NCI-H82 treated with DMSO at 0.1 percent for 48 hours (cell line): ENCODE measurements at regions not wholly inside any gene's neighbourhood (a gene's known extent, or its start where the extent isn't known, plus 50 kb on each side); places are given as distances from the start of the nearest gene placed in this dataset.
A peak's percentile ranks its signal among the peaks of the same experiment; 100 is the strongest.
"Not testable (repeated sequence)": the region's sequence is repeated elsewhere in the genome, so short reads cannot be mapped to it uniquely, and the experiment has no call there.

ENCODE experiments used
- DNase-seq: peaks from one replicate; lab custom pipeline; 2025; ENCODE audit not compliant: unreplicated experiment; lab: John Stamatoyannopoulos, UW

GRCh38 chr4:65007841-65008439 is 598.7 kb upstream of the TECRL start:
- no peak for DNase-seq

- no peak for DNase-seq
Observed at GRCh38 chr4:64975177-64975576, 565.9 kb upstream of the TECRL start.

- no peak for DNase-seq
Observed at GRCh38 chr4:64969081-64969480, 559.8 kb upstream of the TECRL start.

DNA sequence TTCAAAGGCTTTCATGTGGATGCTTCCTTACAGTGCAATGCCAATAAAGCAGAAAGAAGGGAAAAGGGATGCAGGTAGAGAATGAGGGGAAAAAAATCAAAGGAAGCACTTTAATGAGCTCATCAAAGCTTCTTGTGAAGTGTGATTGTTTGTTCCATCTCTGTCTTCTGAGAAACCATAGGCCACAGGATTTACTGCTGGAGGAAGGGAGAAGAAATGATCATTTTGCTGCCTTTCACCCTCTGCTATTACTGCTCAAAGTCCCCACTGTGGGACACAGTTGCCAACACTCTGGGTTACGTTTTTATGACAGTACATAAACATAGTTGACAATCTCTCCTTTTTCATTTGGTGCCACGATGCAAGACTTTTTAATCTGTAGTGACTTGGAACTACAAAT is 558.0 kb upstream of the TECRL start:
- DNase-seq, result no peak

- DNase-seq, result no peak
Observed at GRCh38 chr4:64960516-64960915, 551.3 kb upstream of the TECRL start.

GRCh38 chr4:64940698-64941097 is 531.4 kb upstream of the TECRL start:
- DNase-seq, result no peak

GRCh38 chr4:64935469-64936001 is 526.3 kb upstream of the TECRL start:
- DNase-seq, result no peak

- DNase-seq, result no peak
Observed at GRCh38 chr4:64911846-64912245, 502.6 kb upstream of the TECRL start.

GRCh38 chr4:64903986-64904385 is 494.7 kb upstream of the TECRL start:
- no peak for DNase-seq

GRCh38 chr4:64899563-64899962 is 490.3 kb upstream of the TECRL start:
- no peak for DNase-seq

DNA sequence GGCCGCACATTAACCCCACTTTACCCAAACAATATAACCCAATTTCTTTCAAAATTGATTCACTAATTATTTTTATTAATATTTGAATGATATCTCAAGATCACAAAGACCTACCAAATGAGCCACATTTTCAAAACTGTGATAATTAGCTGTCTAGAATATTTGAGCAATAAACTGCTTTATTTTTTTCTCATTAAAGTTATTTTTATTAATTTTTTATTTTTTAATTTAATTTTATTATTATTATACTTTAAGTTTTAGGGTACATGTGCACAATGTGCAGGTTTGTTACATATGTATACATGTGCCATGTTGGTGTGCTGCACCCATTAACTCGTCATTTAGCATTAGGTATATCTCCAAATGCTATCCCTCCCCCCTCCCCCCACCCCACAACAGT is 489.8 kb upstream of the TECRL start:
- not testable (repeated sequence) for DNase-seq

GRCh38 chr4:64897683-64898082 is 488.4 kb upstream of the TECRL start:
- no peak for DNase-seq

GRCh38 chr4:64895031-64895430 is 485.8 kb upstream of the TECRL start:
- DNase-seq, result no peak

DNA sequence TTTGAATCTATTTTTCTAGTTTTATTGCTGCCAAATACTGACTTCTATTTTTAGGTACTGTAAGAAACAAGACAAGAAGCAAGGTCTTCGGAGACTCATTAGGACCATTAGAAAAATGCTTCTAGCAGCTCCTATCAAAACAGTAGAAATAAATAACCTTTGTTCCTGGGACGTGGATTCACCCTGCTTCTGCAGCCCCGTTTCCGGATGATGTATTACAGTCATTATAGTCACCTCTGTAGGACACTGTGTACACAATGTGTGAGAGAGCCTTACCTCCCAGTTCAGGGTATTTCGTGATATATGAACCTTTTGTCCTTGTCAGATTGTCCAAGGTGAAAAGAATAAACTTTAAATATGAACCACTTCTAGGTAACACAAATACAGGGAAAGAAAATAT is 484.0 kb upstream of the TECRL start:
- no peak for DNase-seq

- DNase-seq, result no peak
Observed at GRCh38 chr4:64889906-64890610, 480.8 kb upstream of the TECRL start.

DNA sequence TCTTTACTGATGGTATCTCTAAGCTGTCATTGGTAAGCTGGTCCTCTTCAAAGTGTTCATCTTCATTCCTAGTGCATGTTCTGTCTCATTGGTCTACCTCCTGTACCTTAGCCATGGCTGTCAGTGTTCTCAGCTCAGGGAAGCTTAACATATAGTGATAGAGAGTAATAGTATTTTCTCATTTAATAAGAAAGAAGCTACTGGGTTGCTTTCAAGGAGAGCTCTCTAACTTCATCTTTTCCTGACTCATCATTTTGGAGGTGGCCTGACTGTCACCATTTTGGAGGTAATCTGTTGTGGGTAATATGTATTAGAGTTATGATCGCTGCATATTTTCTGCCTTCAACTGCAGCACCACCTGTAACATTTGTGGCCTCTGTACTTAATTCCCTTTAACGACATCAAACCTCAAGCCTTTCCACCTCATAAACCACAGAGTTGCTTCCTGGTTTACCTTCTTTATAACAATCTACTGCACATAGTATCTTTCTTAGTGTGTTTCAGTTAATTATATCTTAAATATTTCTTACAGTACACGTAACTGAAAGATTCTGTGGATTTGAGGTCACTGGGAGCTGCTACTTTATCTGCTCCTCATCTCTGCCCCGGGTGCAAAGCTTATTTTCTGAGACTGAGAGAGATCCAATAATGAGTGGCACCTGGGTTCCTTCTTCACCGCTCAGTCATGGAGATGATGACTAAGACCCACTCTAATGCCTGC is 474.0 kb upstream of the TECRL start:
- no peak for DNase-seq

DNA sequence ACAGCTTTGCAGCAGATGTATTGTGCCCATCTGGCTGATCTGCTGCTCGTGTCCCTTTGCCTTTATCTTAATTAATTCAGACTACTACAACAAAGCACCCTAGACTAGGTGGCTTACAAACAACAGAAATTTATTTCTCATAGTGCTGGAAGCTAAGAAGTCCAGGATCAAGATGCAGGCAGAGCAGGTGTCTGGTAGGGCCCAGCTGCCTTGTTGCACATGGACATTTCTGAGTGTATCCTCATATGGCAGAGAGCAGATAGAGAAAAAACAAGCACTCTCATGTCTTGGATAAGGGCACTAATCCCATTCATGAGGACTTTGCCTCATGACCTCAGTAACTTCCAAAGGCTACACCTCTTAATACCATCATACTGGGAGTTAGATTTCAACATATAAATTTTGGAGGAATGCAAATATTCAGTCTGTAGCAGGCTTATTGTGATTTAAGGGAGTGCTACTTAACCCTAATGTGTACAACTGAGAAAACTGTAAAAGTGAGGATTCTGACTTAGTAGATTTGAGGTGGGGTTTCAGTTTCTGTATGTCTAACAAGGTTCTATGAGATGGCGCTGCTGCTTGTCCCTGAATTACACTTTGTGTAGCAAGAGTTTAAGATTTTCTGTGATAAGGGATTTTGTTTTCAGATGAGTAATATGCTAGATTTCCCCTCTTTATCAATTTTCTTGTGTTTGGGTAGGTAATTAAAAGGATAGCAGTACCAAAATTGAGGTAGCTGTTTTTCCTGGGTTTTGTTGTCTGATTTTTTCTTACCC is 473.2 kb upstream of the TECRL start:
- DNase-seq, result peak; percentile 65

DNA sequence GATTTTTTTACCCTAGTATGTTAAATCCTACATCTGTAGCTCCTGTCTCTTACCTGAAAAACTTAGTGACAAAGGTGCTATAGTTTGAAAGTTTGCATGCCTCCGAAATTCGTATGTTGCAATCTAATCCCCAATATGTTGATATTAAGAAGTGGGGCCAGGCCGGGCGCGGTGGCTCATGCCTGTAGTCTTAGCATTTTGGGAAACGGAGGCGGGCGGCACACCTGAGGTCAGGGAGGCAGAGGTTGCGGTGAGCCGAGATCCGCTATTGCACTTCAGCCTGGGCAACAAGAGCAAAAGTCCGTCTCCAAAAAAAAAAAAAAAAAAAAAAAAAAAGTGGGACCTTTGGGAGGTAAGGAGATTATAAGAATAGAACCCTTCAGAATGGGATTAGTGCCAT is 471.3 kb upstream of the TECRL start:
- DNase-seq, result no peak

DNA sequence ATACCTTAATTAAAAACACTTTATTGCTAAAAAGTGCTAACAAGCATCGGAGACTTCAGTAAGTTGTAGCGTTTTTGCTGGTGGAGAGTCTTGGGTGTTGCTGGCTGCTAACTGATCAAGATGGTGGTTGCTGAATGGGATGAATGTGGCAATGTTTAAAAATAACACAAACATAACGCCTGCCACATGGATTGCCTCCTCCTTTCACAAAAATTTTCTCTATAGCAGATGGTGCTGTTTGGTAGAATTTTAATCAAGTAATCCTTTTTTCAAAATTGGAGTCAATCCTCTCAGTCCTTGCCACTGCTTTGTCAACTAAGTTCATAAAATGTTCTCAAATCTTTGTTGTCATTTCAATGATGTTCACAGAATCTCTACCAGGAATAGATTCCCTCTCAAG is 466.8 kb upstream of the TECRL start:
- no peak for DNase-seq

DNA sequence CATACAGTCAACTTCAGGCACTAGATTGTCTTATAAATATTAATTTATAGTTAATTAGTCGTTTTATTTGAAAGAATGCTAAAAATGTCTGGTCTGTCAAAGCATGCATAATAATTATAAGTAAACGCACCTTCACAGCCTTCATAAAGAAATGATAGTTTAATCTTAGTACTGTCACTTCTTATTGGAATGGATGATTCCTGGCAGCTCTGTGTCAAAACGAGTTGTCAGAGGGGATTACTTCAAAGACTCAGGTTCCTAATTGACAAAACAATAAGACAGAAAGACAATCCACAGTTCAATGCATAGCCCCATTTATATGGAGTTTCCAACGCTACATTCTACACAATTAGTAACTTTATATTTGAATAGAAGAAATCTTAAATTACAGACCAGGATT is 461.3 kb upstream of the TECRL start:
- no peak for DNase-seq

- DNase-seq, result no peak
Observed at GRCh38 chr4:64857815-64858214, 448.6 kb upstream of the TECRL start.
